Activated CD8-positive, alpha-beta T cell treated with anti-CD3 and anti-CD28 coated beads, Interleukin-2, amount 10 ng/mL, durations not matched to agents 7 days and 5 days (primary cell): ENCODE measurements at regions not wholly inside any gene's neighbourhood (a gene's known extent, or its start where the extent isn't known, plus 50 kb on each side); places are given as distances from the start of the nearest gene placed in this dataset.

ENCODE experiments used
- ATAC-seq: fragments of 150-1000 bp; cut with Tn5 transposase; one replicate; pipeline ENCODE4 v1.10.0; 2021; ENCODE audit warnings: moderate library complexity
- CTCF ChIA-PET: fragments of 350-600 bp; sonication (Branson Sonifier 250); formaldehyde crosslinking; loops from one replicate; lab custom pipeline; 2021; ENCODE audit warnings: antibody characterized with exemption; lab: Charles Lee
- POLR2A ChIA-PET: fragments of 350-600 bp; sonication (Branson Sonifier 250); formaldehyde crosslinking; loops from one replicate; lab custom pipeline; 2021; ENCODE audit warnings: antibody characterized with exemption; lab: Charles Lee
- DNase-seq: peaks from one replicate; pipeline ENCODE4 v3.0.0-alpha.2; 2020
- H3K27ac Mint-ChIP-seq: one replicate; pipeline ENCODE4 v1.8.0; 2021; ENCODE audit warnings: mild to moderate bottlenecking, mixed read lengths
- H3K27me3 Mint-ChIP-seq: one replicate; pipeline ENCODE4 v1.8.0; 2021; ENCODE audit warnings: low read depth, mixed read lengths
- H3K36me3 Mint-ChIP-seq: one replicate; pipeline ENCODE4 v1.8.0; 2021; ENCODE audit warnings: low read depth, mixed read lengths
- H3K4me1 Mint-ChIP-seq: one replicate; pipeline ENCODE4 v1.8.0; 2021; ENCODE audit warnings: low read depth, mixed read lengths
- H3K4me3 Mint-ChIP-seq: one replicate; pipeline ENCODE4 v1.8.0; 2021; ENCODE audit warnings: mild to moderate bottlenecking, mixed read lengths
- H3K9me3 Mint-ChIP-seq: one replicate; pipeline ENCODE4 v1.8.0; 2022; ENCODE audit warnings: mixed read lengths; ENCODE audit not compliant: insufficient read depth

DNA sequence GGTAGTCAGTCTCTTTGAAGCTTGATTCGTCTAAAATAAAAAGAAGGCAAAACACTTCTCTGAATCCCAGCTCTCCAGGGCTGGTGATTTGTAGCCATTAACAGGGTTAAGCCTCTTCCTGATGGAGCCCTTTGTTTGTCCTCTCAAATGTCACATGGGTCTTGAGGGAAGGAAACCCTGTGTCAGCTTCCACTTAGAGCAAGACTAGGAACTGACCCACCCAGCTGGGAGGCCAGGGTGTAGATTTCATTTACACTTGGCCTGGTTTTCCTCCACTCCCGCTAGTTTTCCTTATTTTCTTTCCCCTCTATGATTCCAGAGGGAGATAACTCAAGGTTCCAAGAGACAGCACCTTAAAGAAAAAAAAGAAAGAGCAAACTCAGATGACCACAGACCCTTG is 230.5 kb upstream of the EGLN3 start:
- H3K36me3 Mint-ChIP-seq, result no peaks in the 10 kb centered on the region
- ChIA-PET CTCF (no interaction called here), POLR2A (no interaction called here)
- H3K4me1 Mint-ChIP-seq, result no peaks in the 10 kb centered on the region
- H3K27me3 Mint-ChIP-seq, result peaks cover 2% of the 10 kb centered on the region
- DNase-seq, result no peak
- H3K27ac Mint-ChIP-seq, result no peak overlapping the region
- no peak overlapping the region for H3K4me3 Mint-ChIP-seq
- ATAC-seq, result no peak
- no peaks in the 10 kb centered on the region for H3K9me3 Mint-ChIP-seq

DNA sequence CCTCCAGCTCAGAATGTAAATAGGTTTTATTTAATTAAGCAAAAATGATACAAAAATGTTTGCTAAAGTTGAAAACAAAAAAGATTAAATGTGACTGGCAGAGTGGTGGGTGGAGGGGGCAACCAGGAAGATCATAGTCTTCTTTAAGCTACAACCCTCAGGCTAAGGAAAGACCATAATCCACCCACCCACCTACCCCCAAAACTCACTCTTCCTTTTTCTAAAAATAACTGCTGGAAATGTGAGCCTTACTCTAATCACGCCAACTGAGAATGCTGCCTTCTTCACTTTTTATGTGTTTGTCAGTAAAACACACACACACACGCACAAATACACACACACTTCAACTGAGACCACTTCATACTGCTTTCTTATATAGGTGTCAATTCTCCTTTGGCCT is 230.0 kb upstream of the EGLN3 start:
- ChIA-PET POLR2A (no interaction called here), CTCF (no interaction called here)
- Mint-ChIP-seq H3K4me3 (no peak overlapping the region), H3K27ac (no peak overlapping the region), H3K27me3 (peaks cover 2% of the 10 kb centered on the region), H3K9me3 (no peaks in the 10 kb centered on the region), H3K4me1 (no peaks in the 10 kb centered on the region), H3K36me3 (no peaks in the 10 kb centered on the region)
- DNase-seq (no peak), ATAC-seq (no peak)

DNA sequence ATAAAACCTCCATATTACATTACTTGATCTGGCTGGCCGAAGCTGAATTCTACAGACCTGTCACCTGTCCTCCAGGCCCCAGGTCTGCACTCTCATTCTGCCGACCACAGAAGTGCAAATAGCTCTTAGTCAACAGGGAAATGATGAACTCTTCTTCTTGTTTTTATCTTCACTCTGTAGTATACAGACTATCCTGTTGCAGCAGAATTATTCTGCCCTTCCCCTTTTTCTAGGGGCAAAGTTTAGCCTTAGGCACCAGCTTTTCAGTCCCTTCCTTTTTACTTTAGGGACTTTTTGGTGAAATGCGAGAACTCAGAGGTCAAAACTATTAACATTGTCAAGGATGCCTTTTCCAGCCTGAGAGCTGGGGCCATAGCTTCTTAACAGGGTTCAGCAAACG is 229.6 kb upstream of the EGLN3 start:
- Mint-ChIP-seq H3K4me3 (no peak overlapping the region), H3K27ac (no peak overlapping the region), H3K36me3 (no peaks in the 10 kb centered on the region), H3K4me1 (no peaks in the 10 kb centered on the region), H3K9me3 (no peaks in the 10 kb centered on the region), H3K27me3 (peaks cover 2% of the 10 kb centered on the region)
- POLR2A ChIA-PET, result no interaction called here
- DNase-seq (no peak), ATAC-seq (no peak)
- CTCF ChIA-PET, result no interaction called here

DNA sequence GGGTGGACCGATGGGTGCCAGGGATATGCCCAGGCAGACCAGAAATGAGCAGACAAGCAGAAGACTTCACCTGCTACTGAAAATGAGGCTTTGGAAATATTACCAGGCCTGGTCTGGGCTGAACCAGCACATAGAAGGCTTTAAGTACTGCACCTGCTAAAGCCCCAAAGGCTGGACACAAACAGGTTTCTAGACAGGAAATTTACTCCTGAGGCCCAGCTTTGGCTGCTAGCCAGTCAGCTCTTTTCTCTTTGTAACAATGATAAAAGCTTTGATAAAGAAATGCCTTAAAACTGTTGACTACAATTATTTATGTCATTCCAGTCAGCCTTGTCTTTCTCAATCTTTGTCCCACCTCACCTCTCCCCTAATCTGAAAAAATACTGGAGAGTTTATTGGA is 228.9 kb upstream of the EGLN3 start:
- CTCF ChIA-PET, result no interaction called here
- ATAC-seq (no peak), DNase-seq (no peak)
- no peak overlapping the region for H3K4me3 Mint-ChIP-seq
- no peaks in the 10 kb centered on the region for H3K36me3 Mint-ChIP-seq
- no peaks in the 10 kb centered on the region for H3K4me1 Mint-ChIP-seq
- POLR2A ChIA-PET, result no interaction called here
- no peaks in the 10 kb centered on the region for H3K9me3 Mint-ChIP-seq
- no peak overlapping the region for H3K27ac Mint-ChIP-seq
- H3K27me3 Mint-ChIP-seq, result peaks cover 5% of the 10 kb centered on the region

DNA sequence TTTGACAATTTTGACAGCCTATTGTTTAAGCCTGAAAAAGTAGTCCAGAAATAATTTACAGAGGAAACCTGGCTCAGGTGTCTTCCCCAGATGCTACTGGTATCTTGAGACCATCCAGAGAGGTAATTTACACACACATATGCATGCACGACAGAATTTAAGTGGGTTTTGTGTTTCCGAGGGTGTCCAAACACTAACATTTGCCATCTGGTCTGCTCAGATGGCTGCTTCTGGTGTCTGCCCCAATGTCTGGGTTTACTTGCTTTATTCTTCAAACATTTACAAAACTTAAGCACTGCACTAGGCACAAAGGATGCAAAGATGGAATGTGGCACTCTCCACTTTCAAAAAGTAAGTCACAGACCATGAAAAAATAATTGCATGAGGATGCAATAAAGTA is 226.6 kb upstream of the EGLN3 start:
- Mint-ChIP-seq H3K36me3 (no peaks in the 10 kb centered on the region), H3K4me1 (no peaks in the 10 kb centered on the region), H3K27me3 (peaks cover 6% of the 10 kb centered on the region), H3K27ac (no peak overlapping the region), H3K9me3 (no peaks in the 10 kb centered on the region), H3K4me3 (no peak overlapping the region)
- DNase-seq (no peak), ATAC-seq (no peak)
- ChIA-PET POLR2A (no interaction called here), CTCF (no interaction called here)

DNA sequence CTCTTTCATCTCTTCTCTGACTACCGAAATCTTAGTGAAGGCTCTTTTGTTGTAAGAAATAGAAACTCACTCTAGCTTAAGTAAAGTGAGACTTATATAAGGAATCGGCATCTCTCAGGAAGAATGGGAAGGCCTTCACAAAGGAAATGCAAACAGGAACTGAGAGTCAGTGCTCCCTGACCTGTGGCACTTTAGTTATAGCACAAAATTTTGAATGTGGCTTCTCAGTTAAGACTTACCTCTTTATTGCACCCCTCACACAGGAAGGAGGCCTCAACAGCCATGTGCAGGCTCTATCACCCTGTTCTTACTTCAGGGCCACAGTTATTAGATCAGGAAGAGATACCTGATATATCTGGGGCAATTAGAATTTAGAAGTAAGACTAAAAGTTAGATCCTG is 224.7 kb upstream of the EGLN3 start:
- ATAC-seq (no peak), DNase-seq (no peak)
- POLR2A ChIA-PET, result no interaction called here
- no peaks in the 10 kb centered on the region for H3K36me3 Mint-ChIP-seq
- no peaks in the 10 kb centered on the region for H3K9me3 Mint-ChIP-seq
- CTCF ChIA-PET, result no interaction called here
- H3K27ac Mint-ChIP-seq, result no peak overlapping the region
- no peak overlapping the region for H3K4me3 Mint-ChIP-seq
- H3K27me3 Mint-ChIP-seq, result peaks cover 7% of the 10 kb centered on the region
- H3K4me1 Mint-ChIP-seq, result no peaks in the 10 kb centered on the region

DNA sequence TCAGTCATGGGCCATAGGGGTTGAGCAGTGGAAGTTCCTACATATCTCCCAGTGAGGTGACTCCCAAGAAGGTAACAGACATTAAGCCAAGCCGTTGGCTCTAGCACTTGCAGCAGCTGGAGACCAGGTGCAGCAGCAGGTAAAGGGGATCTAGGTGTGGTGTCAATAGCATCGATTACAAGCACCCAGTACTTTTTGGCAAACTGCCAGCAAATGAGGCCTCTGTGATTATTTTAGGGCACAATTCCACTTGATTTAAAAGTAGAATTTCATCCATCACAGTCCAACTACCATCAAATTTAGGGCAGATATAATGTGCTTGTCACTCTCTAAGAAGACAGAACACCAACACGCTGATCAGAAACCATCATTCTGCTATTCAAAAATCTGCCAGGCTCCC is 224.1 kb upstream of the EGLN3 start:
- Mint-ChIP-seq H3K4me1 (no peaks in the 10 kb centered on the region), H3K36me3 (no peaks in the 10 kb centered on the region), H3K27ac (no peak overlapping the region), H3K27me3 (peaks cover 7% of the 10 kb centered on the region), H3K9me3 (no peaks in the 10 kb centered on the region), H3K4me3 (no peak overlapping the region)
- no peak for ATAC-seq
- no peak for DNase-seq
- ChIA-PET CTCF (no interaction called here), POLR2A (interaction anchor here (1.1 kb wide), 1 partner anchor 10 kb away, joined by 4 read pairs; no protein-coding TSS in a partner anchor)

DNA sequence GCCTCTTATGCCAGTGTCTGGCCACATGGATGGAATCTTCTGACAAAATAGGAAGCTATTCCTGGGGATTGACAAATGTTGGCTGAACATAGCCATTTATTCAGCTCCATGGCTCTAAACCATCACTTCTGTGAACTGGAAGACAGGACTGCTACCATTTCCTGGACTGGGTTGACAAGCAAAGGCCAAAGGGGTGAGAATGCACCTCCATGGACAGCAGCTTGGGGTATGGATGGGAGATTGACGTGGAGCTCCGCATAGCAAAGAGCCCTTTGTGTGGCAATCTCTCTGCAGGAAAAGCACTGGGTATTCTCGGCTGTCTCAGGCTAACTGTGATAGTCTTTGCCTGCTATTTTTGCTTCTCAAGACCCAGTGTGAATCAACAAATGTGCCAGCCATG is 223.0 kb upstream of the EGLN3 start:
- no peaks in the 10 kb centered on the region for H3K9me3 Mint-ChIP-seq
- DNase-seq (no peak), ATAC-seq (no peak)
- CTCF ChIA-PET, result no interaction called here
- no peaks in the 10 kb centered on the region for H3K4me1 Mint-ChIP-seq
- peaks cover 7% of the 10 kb centered on the region for H3K27me3 Mint-ChIP-seq
- no peak overlapping the region for H3K4me3 Mint-ChIP-seq
- H3K36me3 Mint-ChIP-seq, result no peaks in the 10 kb centered on the region
- POLR2A ChIA-PET, result interaction anchor here (1.1 kb wide), 1 partner anchor 9 kb away, joined by 4 read pairs; no protein-coding TSS in a partner anchor
- no peak overlapping the region for H3K27ac Mint-ChIP-seq

DNA sequence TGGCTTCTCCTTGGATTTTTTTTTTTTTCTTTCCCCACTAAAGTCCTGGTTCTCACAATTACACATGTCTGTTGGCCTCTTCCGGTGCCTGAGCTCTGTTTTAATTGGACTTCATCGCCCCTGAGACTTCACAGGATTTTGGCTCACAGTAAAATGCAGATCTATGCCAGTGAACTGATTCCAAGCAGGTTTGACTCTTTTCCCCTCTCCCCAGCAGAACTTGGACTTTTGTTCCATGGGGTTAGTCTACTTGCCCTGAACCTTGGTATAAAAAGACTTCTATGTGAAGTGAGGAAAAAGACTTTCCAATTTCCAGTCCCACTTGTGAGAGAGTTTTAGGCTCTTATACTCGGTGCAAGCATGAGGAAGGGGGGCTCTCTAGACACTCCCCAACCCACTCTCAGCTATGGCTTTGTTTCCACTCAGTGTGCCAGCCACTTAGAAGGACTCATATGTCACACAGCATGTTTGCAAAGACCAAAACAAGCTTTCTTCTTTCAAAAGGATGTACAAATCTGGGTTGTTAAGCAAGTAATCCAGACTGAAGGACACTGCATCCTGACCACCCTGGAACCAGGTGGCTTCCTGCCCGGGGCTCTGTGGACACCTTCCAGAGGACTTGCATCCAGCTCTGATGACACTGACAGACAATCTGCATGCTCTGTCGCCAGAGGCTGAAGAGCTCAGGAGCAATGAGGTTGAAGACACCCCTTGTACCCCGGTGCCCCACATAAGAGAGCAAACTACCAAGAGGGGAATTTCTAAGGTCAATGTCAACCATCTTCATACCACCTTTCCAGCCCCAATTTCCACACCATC is 221.9 kb upstream of the EGLN3 start:
- H3K9me3 Mint-ChIP-seq, result no peaks in the 10 kb centered on the region
- no peak overlapping the region for H3K4me3 Mint-ChIP-seq
- no peak for DNase-seq
- peaks cover 16% of the 10 kb centered on the region for H3K27me3 Mint-ChIP-seq
- ChIA-PET POLR2A (no interaction called here), CTCF (no interaction called here)
- no peak overlapping the region for H3K27ac Mint-ChIP-seq
- no peaks in the 10 kb centered on the region for H3K4me1 Mint-ChIP-seq
- H3K36me3 Mint-ChIP-seq, result no peaks in the 10 kb centered on the region
- no peak for ATAC-seq

DNA sequence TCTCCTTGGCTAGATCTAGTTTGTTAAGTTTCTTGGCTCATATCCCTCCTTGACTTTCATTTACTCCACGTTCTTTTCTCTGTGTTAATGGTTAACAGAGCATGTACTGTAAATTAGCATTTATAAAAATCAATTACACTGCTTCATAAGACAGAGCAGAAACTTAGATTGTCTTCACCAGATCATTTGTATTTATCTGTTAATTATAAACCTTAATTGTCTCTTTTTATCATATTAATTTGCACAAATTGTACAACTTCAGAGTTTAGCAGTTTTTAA is 221.2 kb upstream of the EGLN3 start:
- ATAC-seq, result no peak
- H3K9me3 Mint-ChIP-seq, result no peaks in the 10 kb centered on the region

DNA sequence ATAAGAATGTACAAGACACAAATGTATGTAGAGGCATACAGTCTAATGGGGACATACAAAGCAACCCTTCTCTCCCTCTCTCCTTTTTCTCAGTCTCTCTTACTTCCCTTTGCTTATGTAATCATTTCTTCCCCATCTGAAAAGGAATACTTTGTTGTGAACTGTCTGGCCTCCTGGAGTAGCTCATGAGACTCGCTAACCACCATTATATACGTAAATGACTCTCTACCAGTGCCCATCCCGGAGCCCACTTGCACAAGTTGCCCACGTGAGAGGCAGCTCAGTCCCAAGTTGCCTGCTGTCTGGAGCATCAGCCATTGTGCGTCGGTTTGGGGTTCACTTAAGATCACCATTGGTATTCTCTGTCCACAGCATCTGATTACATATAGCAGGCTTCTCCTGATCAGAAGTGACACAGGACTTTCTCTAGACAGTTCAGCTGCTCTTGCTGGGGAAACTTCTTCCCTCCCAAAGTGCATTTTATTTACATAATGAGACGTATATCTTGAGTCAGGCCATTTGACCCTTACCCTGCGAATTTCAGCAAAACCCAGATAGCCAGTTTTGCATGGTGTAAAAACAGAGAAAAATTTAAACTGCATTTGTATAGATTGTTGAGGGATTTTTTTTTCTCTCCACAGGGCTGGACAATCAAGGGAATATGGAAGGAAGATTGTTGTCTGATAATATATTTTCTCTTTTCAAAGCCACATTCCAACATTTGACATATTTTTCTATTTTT is 220.7 kb upstream of the EGLN3 start:
- CTCF ChIA-PET, result interaction anchor here (0.7 kb wide), 1 partner anchor 237 kb away, joined by 3 read pairs; no protein-coding TSS in a partner anchor
- DNase-seq (no peak), ATAC-seq (no peak)
- Mint-ChIP-seq H3K36me3 (no peaks in the 10 kb centered on the region), H3K4me3 (no peak overlapping the region), H3K4me1 (no peaks in the 10 kb centered on the region), H3K9me3 (no peaks in the 10 kb centered on the region), H3K27me3 (peaks cover 21% of the 10 kb centered on the region), H3K27ac (no peak overlapping the region)
- POLR2A ChIA-PET, result no interaction called here

More for the DNA sequence above, 221.2 kb upstream of the EGLN3 start:
- no peaks in the 10 kb centered on the region for H3K36me3 Mint-ChIP-seq
- H3K27me3 Mint-ChIP-seq, result peaks cover 21% of the 10 kb centered on the region
- no peaks in the 10 kb centered on the region for H3K4me1 Mint-ChIP-seq
- ChIA-PET POLR2A (no interaction called here), CTCF (no interaction called here)
- no peak overlapping the region for H3K4me3 Mint-ChIP-seq
- no peak for DNase-seq
- H3K27ac Mint-ChIP-seq, result no peak overlapping the region

DNA sequence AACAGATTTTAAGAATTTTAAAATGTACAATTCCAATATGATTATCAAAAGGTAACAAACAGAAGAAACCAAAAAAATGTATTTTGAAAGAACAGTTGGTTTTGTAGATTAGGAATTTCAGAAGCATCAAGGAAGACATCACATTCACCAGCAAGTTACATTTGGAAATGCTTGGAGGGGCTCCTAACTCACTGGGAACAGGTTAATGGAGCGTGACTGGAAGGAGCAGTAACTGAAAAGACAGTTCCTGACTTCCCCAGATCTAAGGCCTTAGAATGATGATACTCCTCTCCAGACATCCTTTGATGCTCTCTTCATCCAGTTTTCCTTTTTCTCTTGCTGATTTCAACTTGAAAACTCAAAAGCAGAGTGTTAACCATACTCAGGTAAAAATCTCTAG is 220.0 kb upstream of the EGLN3 start:
- H3K4me1 Mint-ChIP-seq, result peaks cover 5% of the 10 kb centered on the region
- no peak overlapping the region for H3K4me3 Mint-ChIP-seq
- POLR2A ChIA-PET, result no interaction called here
- H3K27ac Mint-ChIP-seq, result no peak overlapping the region
- H3K36me3 Mint-ChIP-seq, result no peaks in the 10 kb centered on the region
- H3K27me3 Mint-ChIP-seq, result peaks cover 24% of the 10 kb centered on the region
- no peak for DNase-seq
- ATAC-seq, result no peak
- H3K9me3 Mint-ChIP-seq, result no peaks in the 10 kb centered on the region
- CTCF ChIA-PET, result no interaction called here
